ENCODE measurements at regions not wholly inside any gene's neighbourhood (a gene's known extent, or its start where the extent isn't known, plus 50 kb on each side); places are given as distances from the start of the nearest gene placed in this dataset.

GRCh38 chr12:115118177-115118724 is 434.3 kb upstream of the TBX3 start:
- DNase-seq (ENCODE audit: low spot score), result no peak

GRCh38 chr12:115114140-115114539 is 430.2 kb upstream of the TBX3 start:
- no peak for DNase-seq (ENCODE audit: low spot score)

GRCh38 chr12:115109863-115110262 is 425.9 kb upstream of the TBX3 start:
- no peak for DNase-seq (ENCODE audit: low spot score)

- DNase-seq (ENCODE audit: low spot score), result no peak
Measured at GRCh38 chr12:115108129-115109100, 424.4 kb upstream of the TBX3 start.

- DNase-seq (ENCODE audit: low spot score), result no peak
Measured at GRCh38 chr12:115103884-115104883, 420.2 kb upstream of the TBX3 start.

DNA sequence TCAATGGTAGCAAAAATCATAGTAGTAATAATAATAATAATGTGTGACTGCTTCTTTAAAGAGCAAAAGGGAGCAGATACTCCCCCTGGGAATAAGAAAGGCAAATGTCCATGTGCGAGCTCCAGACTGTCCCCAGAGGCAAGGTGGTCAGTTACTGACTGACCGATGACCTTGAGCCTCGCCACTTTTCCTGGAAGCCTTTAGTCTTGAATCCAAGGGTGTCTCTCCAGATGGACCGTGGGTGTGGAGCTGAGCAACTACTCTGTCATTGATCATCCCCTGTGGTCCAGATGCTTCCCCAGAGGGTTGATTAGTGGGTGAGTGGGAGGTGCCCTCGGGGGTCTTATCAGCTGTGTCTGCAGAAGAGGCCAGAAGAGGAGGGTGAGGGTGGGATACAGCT is 418.5 kb upstream of the TBX3 start:
- DNase-seq (ENCODE audit: low spot score), result no peak

DNA sequence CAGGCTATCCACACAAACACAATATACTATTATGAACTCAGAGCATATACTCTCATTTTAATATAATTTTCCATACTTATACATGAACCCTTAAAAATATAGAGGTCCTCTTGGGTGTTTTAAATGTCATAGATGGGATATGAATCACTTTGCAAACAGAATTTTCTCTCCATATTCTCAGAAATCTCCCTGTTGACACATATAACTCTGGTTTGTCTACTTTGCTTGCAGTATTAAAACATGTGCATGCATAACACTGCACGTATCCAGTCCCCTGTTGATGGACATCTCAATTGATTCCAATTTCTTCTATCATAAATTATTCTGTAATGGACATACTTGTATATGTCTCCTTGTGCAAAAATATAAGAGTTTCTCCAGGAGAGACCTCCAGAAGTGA is 417.5 kb upstream of the TBX3 start:
- DNase-seq (ENCODE audit: low spot score), result no peak

- no peak for DNase-seq (ENCODE audit: low spot score)
Measured at GRCh38 chr12:115097416-115097815, 413.4 kb upstream of the TBX3 start.

DNA sequence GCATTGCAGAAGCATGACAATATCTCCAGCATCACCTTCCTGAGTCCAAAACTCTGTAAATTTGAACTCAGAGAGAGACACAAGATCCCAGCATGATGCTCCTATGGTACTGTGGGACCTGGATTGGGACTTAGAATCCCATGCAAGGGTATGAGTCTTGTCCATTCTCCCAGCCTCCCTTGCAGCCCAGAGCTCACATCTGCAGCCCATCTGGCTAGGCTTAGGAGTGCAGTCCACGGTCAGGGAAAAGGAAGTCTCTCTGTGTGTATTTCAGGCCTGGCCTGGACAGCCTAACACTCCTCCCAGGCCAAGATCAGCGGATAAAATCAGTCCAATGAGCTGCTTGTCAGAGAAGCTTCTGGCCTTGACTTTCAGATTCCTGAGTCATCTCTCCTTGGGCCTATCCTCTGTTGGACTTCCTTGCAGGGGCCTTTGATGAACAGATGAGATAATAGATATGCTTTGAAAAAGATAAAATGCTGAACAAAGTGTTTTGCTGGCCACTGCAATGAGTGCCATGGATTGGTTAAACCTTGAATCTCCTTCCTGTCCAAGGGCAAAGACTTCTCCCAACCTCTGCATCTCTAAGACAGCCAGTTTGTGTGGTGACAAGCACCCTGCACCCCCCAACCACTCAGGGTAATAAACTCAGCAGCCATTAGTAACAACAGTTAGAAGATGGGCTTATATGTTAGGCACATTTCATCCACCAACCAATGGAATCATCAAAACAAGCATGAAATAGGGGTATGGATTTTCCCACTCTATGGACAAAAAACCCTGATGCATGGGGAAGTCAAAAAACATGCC is 412.8 kb upstream of the TBX3 start:
- no peak for DNase-seq (ENCODE audit: low spot score)

- no peak for DNase-seq (ENCODE audit: low spot score)
Measured at GRCh38 chr12:115095073-115095748, 411.2 kb upstream of the TBX3 start.

- no peak for DNase-seq (ENCODE audit: low spot score)
Measured at GRCh38 chr12:115094163-115094816, 410.3 kb upstream of the TBX3 start.

- DNase-seq (ENCODE audit: low spot score), result no peak
Measured at GRCh38 chr12:115093261-115093660, 409.3 kb upstream of the TBX3 start.

DNA sequence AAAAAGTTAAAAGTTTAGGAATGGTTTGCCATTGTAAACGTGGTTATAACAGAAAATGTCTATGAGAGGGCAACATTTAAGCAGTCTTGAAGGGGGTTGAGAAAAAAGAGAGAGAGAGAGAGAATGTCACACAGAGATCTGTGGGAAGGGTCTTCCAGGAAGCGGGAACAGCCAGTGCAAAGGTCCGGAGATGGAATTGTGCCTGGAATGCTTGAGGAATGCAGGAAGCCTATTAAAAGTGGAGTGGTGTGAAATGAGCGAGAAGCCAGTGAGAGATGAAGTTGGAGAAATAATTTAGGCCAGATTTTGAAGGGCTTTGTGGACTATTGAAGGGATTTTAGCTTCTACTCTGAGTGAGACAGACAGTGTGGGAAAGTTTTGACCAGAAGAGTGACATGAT is 406.8 kb upstream of the TBX3 start:
- DNase-seq (ENCODE audit: low spot score), result no peak

GRCh38 chr12:115088995-115089841 is 405.2 kb upstream of the TBX3 start:
- DNase-seq (ENCODE audit: low spot score), result no peak

GRCh38 chr12:115088328-115088994 is 404.5 kb upstream of the TBX3 start:
- no peak for DNase-seq (ENCODE audit: low spot score)

DNA sequence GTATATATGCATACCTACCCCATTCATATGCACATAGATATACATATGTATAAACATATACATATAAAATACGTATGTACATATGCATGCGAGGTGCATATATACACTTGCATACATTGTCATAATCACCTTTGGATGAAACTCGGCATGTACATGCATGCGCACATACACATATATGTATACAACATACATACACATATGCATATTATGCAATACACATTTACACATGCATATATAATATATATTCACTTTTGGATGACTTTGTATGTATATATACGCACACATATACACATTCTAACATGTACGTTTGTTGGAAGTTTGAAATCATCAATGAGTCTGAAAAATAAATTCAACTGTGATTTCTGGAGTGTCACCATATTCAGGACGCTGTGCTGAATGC is 401.6 kb upstream of the TBX3 start:
- DNase-seq (ENCODE audit: low spot score), result no peak

DNA sequence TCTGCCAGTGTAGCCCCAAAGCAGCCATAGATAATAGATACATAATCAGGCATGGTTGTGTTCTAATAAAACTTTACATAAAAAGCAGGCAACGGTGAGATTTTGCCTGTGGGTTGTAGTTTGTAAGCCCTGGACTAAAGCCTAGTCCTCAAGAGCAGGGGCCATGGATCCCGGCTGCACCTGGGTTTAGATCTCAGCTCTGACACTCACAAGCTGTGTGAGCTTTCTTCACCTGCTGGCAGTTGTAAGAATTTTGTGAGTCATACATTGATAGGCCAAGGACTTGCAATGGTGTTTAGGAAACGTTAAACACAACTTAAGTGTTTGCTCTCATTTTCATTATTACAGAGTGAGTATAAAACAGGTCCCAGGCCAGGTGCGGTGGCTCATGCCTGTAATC is 395.8 kb upstream of the TBX3 start:
- no peak for DNase-seq (ENCODE audit: low spot score)

- DNase-seq (ENCODE audit: low spot score), result no peak
Measured at GRCh38 chr12:115078990-115079389, 395.0 kb upstream of the TBX3 start.

DNA sequence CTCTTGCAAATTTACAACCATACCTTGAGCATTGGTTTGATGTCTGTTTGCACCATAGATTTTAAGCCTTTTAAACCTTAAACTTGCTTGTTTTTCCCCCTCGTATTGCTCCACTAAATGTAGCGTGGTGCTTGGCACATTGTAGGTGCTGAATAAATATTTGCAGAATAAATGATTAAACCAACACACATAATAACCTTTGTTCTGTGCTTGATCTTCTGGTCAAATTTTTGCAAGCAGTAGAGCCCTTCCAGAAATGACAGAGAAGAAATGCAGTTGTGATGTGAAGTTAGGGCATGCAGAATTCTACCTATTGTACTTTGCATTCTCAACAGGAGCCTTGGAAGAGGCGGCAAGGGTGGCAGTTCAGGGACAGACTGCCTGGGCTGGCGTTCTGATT is 394.4 kb upstream of the TBX3 start:
- DNase-seq (ENCODE audit: low spot score), result no peak
